Chondrocyte (in vitro differentiated cells): ENCODE measurements at regions not wholly inside any gene's neighbourhood (a gene's known extent, or its start where the extent isn't known, plus 50 kb on each side); places are given as distances from the start of the nearest gene placed in this dataset.

Source experiments
- DNase-seq: peaks from one replicate; pipeline ENCODE4 v3.0.0; 2021; ENCODE audit warnings: mixed read lengths, low spot score
- H3K27ac Mint-ChIP-seq: one replicate; pipeline ENCODE4 v1.8.0; 2021; ENCODE audit warnings: mild to moderate bottlenecking, moderate library complexity, mixed read lengths; ENCODE audit not compliant: unreplicated experiment
- H3K27me3 Mint-ChIP-seq: 2 replicates; pipeline ENCODE4 v1.8.0; 2021; ENCODE audit warnings: low read depth, mixed read lengths
- H3K36me3 Mint-ChIP-seq: 2 replicates; pipeline ENCODE4 v1.8.0; 2021; ENCODE audit warnings: low read depth, mixed read lengths
- H3K4me1 Mint-ChIP-seq: 2 replicates; pipeline ENCODE4 v1.8.0; 2021; ENCODE audit warnings: low read depth, mild to moderate bottlenecking, mixed read lengths
- H3K4me3 Mint-ChIP-seq: one replicate; pipeline ENCODE4 v1.8.0; 2021; ENCODE audit warnings: mild to moderate bottlenecking, moderate library complexity, mixed read lengths; ENCODE audit not compliant: unreplicated experiment
- H3K9me3 Mint-ChIP-seq: 2 replicates; pipeline ENCODE4 v1.8.0; 2021; ENCODE audit warnings: low read depth, mixed read lengths
- CTCF ChIP-seq: fragments of 200-600 bp; sonication (generic); IDR thresholded peaks from 2 replicates; pipeline ENCODE4 v1.5.0; 2021; ENCODE audit warnings: antibody characterized with exemption, mild to moderate bottlenecking, moderate library complexity

- Mint-ChIP-seq H3K9me3 (no peaks in the 10 kb centered on the region), H3K36me3 (no peaks in the 10 kb centered on the region), H3K27ac (no peak overlapping the region), H3K4me1 (no peaks in the 10 kb centered on the region), H3K27me3 (no peaks in the 10 kb centered on the region), H3K4me3 (no peak overlapping the region)
- no peak for TF ChIP-seq CTCF
- no peak for DNase-seq
Observed at GRCh38 chr2:14560716-14561115, 71.8 kb upstream of the LRATD1 start.

- H3K4me3 Mint-ChIP-seq = no peak overlapping the region
- H3K27ac Mint-ChIP-seq = no peak overlapping the region
- no peaks in the 10 kb centered on the region for H3K9me3 Mint-ChIP-seq
- H3K27me3 Mint-ChIP-seq = no peaks in the 10 kb centered on the region
- TF ChIP-seq CTCF = no peak
- H3K4me1 Mint-ChIP-seq = no peaks in the 10 kb centered on the region
- no peak for DNase-seq
- H3K36me3 Mint-ChIP-seq = no peaks in the 10 kb centered on the region
Observed at GRCh38 chr2:14563324-14563723, 69.2 kb upstream of the LRATD1 start.

- DNase-seq = no peak
- no peak overlapping the region for H3K27ac Mint-ChIP-seq
- H3K27me3 Mint-ChIP-seq = no peaks in the 10 kb centered on the region
- H3K36me3 Mint-ChIP-seq = no peaks in the 10 kb centered on the region
- peaks cover 2% of the 10 kb centered on the region for H3K9me3 Mint-ChIP-seq
- TF ChIP-seq CTCF = no peak
- H3K4me3 Mint-ChIP-seq = no peak overlapping the region
- no peaks in the 10 kb centered on the region for H3K4me1 Mint-ChIP-seq
Observed at GRCh38 chr2:14565666-14566065, 66.9 kb upstream of the LRATD1 start.

GRCh38 chr2:14567561-14567960 is 65.0 kb upstream of the LRATD1 start:
- no peak overlapping the region for H3K27ac Mint-ChIP-seq
- peaks cover 3% of the 10 kb centered on the region for H3K27me3 Mint-ChIP-seq
- no peak for TF ChIP-seq CTCF
- peaks cover 2% of the 10 kb centered on the region for H3K9me3 Mint-ChIP-seq
- H3K36me3 Mint-ChIP-seq = no peaks in the 10 kb centered on the region
- DNase-seq = no peak
- no peaks in the 10 kb centered on the region for H3K4me1 Mint-ChIP-seq
- H3K4me3 Mint-ChIP-seq = no peak overlapping the region

- H3K27ac Mint-ChIP-seq = no peak overlapping the region
- no peaks in the 10 kb centered on the region for H3K4me1 Mint-ChIP-seq
- no peak overlapping the region for H3K4me3 Mint-ChIP-seq
- H3K27me3 Mint-ChIP-seq = peaks cover 5% of the 10 kb centered on the region
- H3K36me3 Mint-ChIP-seq = no peaks in the 10 kb centered on the region
- no peak for DNase-seq
- TF ChIP-seq CTCF = no peak
- H3K9me3 Mint-ChIP-seq = peaks cover 2% of the 10 kb centered on the region
Observed at GRCh38 chr2:14569294-14569693, 63.2 kb upstream of the LRATD1 start.
